Stimulated activated CD8-positive, alpha-beta memory T cell treated with anti-CD3 and anti-CD28 coated beads, Interleukin-12 subunit alpha, Interleukin-12 subunit beta, amount 100 ng/mL, for 24 hours (primary cell): ENCODE measurements at regions not wholly inside any gene's neighbourhood (a gene's known extent, or its start where the extent isn't known, plus 50 kb on each side); places are given as distances from the start of the nearest gene placed in this dataset.
"Not testable (repeated sequence)": the region's sequence is repeated elsewhere in the genome, so short reads cannot be mapped to it uniquely, and the experiment has no call there.

ENCODE experiments used
- DNase-seq: peaks from one replicate; pipeline ENCODE4 v3.0.0-alpha.2; 2020; ENCODE audit errors: extremely low read depth

DNA sequence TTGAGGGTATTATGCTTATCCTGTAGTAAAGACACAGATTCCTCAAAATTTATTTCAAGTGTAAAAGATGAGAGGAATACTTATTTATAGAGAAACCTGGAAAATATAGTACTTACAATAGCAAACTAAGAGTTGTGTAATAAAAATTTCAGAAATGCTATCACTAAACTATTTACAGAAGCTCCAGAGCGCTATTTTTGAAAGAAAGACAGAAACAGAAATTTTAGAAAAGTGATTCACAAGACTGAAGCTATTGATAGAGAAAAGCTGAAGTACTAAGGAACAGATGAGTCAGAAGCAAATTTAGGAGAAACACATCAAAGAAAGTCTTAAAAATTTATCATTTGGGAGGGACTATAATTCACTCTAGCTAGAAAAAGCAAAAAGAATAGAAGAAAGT, 1174.2 kb downstream of the DIAPH3 start:
- no peak for DNase-seq

DNA sequence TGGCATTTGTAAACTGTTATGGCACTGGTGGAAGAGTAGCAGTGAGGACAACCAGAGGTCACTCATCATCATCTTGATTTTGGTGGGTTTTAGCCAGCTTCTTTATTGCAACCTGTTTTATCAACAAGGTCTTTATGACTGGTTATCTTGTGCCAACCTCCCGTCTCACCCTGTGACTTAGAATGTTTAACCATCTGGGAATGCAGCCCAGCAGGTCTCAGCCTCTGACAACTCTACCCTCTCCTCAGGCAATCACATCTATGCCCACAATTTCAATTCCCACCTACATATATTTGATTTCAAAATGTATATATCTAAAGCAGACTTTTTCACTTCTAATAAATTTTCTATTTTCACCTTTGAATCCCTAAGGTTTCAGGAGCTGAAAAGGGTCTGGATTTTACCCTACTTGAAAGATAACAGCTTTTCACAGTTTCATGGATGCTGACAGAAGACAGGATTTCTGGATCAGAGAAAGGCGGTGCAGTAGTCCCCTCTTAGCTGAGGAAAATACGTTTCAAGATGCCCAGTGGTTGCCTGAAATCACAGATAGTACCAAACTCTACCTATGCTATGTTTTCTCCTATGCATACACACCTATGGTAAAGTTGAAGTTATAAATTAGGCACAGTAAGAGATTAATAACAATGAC, 1171.8 kb downstream of the DIAPH3 start:
- no peak for DNase-seq

DNA sequence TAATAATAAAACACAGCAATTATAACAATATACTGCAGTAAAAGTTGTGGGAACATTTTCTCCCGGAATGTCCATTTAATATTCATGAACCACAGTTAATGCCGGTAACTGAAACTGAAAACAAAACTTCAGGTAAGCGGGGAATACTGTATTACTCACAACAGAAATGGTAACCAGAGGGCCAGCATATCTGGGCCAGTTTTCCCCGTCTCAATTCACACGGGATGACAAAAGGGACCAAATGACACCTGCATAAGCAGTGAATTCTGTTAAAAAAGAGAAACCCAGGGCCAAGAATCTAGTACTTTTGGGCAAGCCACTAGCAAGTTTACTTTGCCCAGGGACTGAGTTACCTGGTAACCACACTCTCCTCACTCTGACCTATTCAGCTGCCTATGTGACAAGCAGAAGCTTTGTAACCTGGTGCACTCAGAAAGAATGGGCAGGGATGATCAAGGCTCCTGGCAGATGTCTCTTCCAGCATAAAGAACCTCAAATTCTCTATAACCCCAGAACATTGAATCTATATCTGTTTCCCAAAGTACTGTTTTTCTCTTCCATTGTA, 1171.2 kb downstream of the DIAPH3 start:
- DNase-seq: no peak

DNA sequence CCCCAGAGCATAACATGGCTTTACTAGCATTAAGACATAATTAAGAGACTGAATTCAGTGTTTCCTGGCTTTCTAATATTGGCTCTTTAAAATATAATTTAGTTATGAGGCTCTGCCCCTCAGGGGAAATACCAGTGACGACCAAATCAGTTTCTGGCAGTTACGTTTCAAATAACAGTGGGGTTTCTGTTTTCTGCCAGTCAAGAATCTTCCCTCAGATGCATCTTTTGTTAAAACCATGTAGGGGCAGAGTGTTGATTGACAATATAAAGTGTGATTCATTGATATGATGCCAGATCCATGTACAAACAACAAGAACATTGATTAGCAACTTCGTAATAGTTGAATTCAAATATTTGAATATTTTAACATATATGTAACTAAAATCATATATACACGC, 1169.7 kb downstream of the DIAPH3 start:
- no peak for DNase-seq

DNA sequence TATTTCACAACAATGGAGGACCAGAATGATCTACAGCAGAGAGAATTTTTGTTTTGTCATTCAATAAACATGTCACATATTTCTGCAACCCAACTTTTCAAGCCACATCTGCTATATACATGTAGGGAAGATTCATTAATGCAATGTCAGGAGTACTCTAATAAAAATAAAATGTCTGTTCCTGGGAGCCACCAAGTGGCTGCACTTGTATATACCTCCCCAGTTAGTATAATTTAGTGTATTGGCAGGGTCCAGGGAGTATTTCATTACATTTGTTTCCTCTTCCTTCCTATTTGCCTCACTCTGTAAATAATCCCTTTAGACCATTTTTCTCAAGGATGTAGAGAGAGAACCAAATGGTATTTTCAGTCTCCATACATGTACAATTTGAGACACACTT, 1169.0 kb downstream of the DIAPH3 start:
- no peak for DNase-seq

DNA sequence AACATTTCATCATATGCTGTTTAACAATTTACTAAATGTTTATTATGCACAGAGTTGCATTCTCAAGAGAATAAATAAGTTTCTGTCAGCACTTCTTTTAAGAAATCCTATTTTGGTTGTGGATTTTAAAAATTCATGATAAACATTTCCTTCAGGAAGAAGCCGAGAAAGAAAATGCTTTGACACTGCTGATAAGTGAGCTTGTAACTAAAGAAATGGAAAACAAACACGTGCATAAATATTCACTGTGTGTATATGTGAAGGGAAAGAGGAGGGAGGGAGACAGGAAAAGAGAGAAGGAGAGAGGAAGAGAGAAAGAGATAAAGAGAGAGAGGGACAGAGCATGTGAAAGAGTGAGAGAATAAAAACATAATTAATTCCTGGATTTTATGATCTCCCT, 1165.0 kb downstream of the DIAPH3 start:
- DNase-seq: no peak

DNA sequence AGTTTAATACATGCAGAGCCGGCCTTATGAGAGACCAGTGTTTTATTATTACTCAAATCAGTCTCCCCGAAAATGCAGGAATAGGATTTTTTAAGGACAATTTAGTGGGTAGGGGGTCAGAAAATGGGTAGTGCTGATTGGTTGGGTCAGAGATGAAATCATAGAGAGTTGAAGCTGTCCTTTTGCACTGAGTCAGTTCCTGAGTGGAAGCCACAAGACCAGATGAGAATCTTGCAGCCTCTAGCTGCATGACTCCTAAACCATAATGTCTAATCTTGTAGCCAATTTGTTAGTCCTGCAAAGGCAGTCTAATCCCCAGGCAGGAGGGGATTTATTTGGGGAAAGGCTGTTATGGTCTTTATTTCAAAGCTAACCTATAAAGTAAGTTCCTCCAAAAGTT, 1163.9 kb downstream of the DIAPH3 start:
- DNase-seq: no peak

DNA sequence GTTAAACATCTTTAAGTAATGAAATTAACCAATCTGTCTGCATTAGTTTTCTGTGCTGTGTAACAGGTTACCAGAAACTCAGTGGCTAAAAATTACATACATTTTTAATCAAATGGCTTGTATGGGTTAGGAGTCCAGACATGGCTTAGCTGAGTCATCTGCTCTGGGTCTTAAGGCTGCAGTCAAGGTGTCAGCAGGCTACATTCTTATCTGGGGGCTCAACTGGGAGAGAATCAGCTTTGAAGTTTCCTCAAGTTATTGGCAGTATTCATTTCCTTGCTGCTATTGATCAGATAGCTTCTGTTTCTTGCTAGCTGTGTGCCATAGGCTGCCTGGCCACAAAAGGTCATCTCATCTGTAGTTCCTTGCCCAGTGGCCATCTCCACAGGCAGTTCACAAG, 1163.0 kb downstream of the DIAPH3 start:
- no peak for DNase-seq

DNA sequence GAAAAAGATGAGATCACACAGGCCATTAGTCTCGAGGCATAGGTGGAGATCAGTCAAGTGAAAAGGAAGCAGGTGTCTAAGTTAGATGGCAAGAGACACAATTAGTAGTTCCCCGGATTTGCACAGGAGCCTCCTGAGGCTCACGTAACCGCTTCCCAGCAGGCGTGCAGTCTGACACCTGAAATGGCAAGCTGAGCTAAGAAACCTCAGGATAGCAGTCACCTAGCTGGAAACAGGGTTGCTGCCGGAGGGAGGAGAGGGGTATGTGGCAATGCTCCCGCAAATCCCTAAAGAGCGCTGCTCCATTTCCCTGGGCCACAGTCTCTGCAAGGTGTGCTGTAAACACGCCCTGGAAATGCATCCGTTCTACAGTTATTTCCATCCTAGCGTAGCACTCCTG, 1151.0 kb downstream of the DIAPH3 start:
- DNase-seq: no peak

DNA sequence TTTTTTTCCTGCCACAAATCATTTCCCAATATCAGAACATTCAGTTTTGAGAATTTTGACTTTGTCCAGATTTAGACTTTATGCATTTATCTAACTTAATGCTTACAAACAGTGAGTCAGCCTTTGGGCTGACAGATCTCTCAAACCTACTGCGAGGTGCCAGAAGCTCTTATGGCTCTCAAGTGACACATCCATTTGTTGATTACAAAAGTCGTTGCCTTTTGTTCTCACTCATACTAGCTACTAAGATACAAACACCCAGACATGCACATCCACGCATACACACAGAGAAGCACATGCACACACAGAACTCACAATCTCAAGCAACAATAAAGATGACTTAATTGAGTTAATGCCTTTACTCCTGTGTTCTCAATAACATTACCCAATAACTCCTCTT, 1147.5 kb downstream of the DIAPH3 start:
- DNase-seq: no peak

DNA sequence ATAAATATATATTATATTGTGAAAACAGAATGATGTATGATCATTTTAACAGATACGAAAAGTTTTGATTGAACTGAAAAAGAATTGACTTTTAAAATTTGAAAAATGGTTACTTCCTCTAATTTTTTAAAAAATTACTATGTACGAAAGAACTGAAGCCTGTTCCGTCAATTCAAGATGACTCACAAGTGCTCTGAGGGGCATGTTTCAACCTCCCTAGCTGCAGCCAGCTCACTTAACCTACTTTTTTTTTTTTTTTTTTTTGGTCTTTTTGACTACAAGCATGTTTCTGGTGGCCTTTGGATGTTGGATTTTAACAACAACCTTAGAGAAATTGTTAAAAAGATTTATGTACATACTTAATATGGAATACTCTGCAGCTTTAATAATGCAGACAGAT, 1139.3 kb downstream of the DIAPH3 start:
- no peak for DNase-seq

DNA sequence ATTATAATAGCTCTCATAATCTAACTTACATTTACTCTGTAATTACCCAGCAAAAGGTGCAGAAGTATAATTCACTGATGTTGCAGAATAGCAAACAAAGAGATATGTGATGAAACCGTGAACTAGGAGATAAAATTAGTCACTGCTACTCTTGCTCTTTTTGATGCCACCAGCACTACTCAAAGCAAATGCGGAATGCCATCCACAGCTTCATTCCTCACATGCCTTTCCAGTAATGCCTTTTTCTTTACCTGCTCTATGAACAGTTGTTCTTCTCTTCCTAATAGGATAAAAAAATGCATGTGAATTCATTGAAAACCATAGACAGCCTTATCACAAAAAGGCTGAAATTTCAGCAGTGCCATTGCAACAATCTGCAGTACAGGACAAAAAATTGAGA, 1129.5 kb downstream of the DIAPH3 start:
- no peak for DNase-seq

DNA sequence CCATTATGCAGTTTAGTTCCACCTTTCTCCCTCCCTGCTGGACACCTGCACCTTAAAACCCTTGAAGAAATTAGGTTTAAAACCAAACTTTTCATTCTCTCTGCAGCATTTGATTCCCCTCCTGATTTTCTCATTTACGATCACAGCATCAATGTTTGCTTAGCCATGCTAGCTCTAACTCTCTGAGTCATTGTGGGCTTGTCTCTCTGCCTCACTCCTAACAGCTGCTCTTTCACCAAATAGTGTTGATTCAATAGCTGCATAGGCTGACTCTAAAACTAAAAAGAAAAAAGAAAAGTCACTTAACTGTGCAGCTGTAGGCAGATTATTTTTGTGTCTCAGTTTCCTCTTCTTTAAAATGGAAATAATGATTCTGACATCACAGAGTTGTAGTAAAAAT, 1124.9 kb downstream of the DIAPH3 start:
- no peak for DNase-seq

DNA sequence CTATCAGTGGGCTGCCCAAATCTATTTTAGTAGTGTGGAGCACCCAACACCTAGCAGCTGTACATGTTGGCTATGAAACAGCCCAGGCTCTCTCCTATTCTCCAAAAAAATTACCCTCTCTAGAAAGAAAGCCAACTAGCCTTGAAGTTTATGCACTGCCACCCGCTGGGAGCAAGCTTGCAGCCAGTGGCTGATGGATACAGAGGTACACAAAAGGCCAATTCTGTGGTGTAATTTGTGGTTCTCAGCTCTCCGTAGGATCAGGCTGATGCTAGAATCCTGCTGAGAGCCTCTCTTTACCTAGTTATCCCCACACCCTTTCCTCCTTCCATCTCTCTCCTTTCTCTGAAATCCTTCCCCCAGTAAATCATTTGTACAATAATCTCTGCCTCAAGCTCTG, 1120.7 kb downstream of the DIAPH3 start:
- DNase-seq: no peak

DNA sequence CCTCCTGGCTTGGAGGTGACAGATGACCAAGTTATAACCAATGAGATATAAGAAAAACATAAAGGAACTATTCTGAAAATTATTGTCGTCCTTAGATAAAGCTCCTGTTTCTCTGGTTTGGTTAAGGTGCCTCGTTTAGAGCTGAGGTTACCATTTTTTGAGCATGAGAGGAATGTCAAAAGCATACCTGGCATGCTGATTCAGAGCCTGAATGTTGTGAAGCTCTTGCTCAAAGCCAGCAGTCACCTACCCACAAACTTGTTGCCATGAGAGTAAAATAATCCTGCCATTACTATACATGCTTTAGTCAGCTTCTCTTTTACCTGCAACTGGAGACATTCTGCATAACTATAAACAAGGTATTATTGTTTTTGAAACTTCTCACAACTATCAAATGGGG, 1116.2 kb downstream of the DIAPH3 start:
- DNase-seq: no peak

DNA sequence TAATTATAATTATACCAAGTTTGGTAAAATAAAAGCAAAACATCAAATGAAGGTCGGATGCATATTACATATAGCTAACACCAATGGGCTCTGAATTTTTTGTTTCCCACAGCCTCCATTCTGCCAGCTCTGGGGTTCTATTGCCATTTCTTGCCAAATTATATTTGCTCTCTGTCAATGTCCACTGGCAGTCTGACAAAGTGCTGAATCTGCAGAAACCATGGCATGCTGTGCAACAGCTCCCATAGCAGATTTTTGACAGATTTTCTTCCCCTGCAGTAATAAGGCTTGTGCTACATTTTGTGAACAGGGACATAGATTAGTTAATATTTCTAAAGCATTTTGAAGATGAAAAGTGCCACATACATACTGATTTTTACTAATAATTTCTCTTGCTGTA, 1102.1 kb downstream of the DIAPH3 start:
- DNase-seq: no peak

DNA sequence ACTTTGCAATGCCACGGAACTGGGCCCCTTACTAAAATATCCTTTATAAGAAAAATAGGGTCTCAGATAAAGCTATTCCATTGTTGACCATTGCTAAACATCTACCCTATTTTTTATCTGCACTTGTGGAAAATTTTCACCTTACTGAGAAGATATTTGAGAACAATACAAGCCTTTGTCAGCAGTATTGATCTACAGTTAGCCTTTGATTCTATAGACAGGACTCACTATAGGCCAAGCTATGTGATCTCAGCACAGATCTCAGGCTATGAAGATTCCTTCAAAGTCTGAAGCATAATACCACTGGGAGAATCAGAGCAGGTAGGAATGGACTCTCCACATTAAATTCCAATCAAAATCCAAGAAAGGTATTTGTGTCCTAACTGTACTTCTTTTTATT, 1099.7 kb downstream of the DIAPH3 start:
- DNase-seq: no peak

DNA sequence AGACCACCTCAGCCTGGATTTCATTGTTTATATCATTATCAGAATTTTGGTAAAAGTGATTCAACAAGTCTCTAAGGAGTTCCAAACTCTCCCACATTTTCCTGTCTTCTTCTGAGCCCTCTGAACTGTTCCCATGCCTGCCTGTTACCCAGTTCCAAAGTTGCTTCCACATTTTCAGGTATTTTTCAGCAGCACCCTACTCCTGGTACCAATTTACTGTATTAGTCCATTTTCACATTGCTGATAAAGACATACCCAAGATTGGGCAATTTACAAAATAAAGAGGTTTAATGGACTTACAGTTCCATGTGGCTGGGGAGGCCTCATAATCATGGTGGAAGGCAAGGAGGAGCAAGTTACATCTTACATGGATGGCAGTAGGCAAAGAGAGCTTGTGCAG, 1087.3 kb downstream of the DIAPH3 start:
- DNase-seq: not testable (repeated sequence)

DNA sequence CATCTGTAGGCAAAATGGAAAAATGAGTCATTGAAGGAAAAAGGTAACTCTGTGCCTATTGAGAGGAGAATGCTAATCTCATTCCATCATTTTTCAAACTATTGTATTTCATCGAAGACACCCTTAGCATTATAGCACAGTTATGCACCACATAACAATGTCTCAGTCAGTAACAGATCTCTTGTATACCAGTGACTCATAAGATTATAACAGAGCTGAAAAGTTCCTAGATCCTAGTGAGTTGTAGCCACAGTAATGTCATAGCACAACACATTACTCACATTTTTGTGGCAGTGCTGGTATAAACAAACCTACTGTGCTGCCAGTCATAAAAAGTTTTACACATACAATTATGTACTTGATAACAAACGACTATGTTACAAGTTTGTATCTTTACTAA, 1077.6 kb downstream of the DIAPH3 start:
- no peak for DNase-seq

DNA sequence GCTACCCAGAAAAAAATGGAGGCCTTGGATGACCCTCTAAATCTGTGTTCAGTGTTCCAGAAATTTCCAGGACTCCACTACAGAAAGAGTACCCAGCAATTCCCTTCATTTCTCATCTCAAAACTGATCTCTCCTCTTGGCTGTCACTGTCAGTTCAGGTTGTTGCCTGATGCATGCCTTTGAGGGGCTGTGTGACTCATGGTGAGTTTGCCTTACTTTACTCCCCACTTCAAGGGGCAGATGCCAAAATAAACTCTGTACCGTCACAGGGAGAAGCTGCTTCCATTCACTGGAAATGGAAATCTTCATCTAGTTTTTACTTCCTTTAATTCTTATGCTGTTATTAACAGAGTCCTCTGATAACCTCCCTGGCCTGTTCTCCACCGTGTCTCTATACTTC, 1075.0 kb downstream of the DIAPH3 start:
- no peak for DNase-seq

DNA sequence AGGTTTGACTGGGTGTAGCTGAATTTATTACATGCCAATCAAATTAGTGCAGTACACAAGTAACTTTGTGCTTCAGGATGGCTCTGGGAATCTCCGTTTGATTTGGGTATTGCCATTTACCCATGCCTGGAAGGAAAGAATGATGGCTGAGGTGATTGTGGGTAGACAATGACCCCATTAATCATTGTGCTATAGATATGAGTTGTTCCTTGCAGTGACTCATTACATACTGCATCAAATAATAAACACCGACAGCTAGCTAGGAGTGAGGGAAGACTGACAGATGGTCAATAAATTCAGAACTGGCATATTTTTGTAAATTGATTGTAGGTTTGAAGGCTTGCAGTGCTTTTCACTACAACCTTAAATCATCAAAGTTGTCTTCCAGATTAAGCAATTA, 1069.5 kb downstream of the DIAPH3 start:
- no peak for DNase-seq

DNA sequence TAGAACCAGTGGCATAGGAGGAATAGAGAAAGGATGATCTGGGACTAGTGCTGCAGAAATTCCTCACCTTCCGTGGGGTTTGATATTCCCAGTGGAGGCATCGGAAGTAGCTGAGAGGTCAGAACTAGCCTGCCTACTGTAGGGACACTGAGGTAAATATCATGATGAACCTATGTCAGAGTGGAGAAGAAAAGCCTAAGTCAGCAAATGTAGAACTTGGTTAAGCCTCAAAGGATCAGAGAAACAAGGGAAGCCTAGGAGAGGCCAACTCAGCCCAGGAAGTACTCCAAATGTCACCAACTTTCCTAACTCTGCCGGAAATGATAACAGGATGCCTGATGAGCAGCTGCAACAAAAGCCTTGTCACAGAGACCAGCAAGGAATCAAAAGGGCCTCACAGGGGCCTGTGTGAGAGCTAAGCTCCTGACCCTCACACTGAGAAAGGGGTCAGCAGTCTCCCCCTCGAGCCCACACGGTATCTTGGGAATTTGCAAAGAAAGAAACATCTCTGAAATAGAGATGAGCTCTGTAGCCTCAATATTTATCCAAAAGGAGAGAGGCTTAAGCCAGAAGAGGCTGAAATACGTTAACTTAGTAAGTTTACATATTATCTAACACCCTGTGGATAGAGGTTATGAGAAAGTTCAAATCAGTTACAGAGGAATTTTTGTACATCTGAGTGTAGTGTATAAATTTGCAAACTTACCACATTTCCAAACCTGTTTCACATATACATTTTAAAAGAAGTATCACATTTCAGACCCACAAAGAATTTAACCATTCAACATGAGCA, 1064.3 kb downstream of the DIAPH3 start:
- DNase-seq: no peak

DNA sequence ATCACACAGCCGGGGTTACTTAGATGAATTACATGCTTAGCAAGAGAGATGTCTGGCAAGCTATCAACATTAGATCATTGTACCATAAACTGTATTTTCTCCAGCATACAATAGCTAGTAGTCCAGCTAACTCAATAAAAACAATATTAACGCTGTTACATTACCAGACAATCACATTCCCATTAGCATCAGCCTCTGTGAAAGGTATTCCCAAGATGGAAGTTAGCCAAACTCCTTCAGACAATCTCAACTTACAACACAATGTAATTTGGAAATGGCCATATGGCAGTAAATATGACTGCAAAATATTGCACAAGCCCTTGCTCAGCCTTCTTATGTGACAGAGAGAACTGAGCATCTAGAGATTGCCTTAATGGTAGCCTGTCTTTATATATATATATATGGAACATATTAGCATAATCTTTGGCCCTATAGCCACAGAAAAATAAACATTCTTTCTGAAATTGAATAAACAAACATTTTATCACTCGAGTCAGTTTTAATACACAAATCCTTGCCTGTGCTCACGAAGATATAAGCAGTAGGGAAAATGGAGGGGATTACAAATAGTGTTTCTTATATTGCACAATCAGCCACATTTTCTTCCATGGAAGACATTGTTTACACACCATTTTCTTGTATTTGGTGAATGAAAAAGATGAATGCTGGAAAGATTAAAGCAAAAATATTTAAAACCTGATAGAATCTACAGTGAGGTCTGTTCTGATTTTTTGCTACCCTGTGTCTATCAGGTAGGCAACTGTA, 1060.5 kb downstream of the DIAPH3 start:
- DNase-seq: no peak
